A172 (cell line): ENCODE measurements at regions not wholly inside any gene's neighbourhood (a gene's known extent, or its start where the extent isn't known, plus 50 kb on each side); places are given as distances from the start of the nearest gene placed in this dataset.
A peak's percentile ranks its signal among the peaks of the same experiment; 100 is the strongest.
"Not testable (repeated sequence)": the region's sequence is repeated elsewhere in the genome, so short reads cannot be mapped to it uniquely, and the experiment has no call there.

Experiments
- DNase-seq: peaks from one replicate; pipeline ENCODE4 v3.0.0-alpha.2; 2015; ENCODE audit warnings: low spot score

GRCh38 chr6:94698773-94699172 lies 878.6 kb upstream of the MANEA start:
- DNase-seq = no peak

DNA sequence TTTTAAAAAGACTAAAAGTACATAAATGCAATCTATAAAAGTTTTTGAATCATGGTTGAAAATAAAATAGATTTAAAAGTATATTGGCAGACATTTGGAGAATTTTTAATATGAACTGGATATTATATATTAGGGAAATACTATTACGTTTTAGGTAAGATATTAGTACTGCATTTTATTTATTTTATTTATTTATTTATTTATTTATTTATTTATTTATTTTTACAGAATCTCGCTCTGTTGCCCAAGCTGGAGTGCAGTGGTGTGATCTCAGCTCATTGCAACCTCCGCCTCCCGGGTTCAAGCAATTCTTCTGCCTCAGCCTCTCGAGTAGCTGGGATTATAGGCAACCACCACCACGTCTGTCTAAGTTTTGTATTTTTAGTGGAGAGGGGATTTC lies 890.1 kb upstream of the MANEA start:
- DNase-seq = not testable (repeated sequence)

DNA sequence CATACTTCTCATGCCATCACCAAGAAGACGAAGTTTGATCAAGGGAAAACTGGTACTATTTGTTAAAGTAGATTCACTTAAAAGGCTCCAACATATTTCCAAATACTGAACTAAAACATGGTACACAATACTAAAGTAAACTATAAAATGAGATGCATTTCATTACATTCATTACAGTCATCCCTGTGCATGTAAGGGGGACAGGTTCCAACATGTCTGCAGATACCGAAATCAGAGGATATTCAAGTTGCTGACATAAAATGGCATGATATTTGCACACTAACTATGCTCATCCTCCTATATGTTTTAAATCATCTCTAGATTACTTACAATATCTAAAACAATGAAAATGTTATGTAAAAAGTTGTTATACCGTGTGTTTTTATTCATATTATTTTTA lies 893.9 kb upstream of the MANEA start:
- DNase-seq = no peak

DNA sequence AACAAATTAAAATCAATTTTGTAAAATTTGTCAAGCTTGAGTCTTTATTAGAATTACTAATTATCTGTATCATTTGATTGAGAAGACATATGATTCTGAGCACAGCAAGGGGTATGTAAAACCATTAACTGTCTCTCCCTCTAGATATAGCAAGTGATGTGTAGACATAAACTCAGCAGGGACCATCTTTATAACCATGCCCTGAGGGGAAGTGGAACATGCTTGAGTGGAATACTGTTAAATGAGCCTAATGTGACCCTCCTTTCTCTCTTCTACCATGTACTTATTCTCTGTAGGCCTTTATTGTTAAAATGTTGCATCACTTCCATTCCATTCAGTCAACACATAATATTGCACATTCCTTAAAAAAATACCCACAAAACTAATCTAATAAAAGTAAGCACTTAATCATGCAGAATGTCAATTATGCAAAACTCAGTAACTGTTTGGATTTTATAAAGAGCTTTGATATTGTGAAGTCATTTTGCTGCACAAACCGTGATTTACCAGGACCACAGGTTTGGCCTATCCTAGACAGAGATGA lies 896.6 kb upstream of the MANEA start:
- DNase-seq = no peak

DNA sequence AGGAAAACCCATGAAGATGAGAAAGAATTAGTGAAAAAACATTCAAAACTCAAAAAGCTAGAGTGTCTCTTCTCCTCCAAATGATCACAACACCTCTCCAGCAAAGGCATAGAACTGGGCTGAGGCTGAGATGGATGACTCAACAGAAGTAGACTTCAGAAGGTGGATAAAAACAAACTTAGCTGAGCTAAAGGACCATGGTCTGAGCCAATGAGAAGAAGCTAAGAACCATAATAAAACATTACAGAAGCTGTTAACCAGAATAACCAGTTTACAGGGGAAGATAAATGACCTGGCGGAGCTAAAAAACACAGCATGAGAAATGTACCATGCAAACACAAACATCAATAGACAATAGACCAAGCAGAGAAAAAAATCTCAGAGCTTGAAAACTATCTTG lies 904.1 kb upstream of the MANEA start:
- DNase-seq = no peak

DNA sequence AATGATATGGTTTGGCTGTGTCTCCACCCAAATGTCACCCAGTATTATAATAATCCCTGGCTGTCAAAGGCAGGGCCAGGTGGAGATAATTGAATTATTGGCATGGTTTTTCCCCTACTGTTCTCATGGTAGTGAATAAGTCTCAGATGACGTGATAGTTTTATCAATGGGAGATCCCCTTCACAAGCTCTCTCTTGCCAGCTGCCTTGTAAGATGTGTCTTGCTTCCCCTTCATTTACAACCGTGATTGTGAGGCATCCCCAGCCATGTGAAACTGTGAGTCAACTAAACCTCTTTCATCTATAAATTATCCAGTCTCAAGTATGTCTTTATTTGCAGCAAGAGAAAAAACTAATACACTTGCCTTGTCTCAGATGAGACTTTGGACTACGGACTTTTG lies 907.3 kb upstream of the MANEA start:
- no peak for DNase-seq

- DNase-seq = no peak
These were observed 908.5 kb upstream of the MANEA start for GRCh38 chr6:94668876-94669275.

GRCh38 chr6:94658929-94659328 lies 918.4 kb upstream of the MANEA start:
- DNase-seq = no peak

DNA sequence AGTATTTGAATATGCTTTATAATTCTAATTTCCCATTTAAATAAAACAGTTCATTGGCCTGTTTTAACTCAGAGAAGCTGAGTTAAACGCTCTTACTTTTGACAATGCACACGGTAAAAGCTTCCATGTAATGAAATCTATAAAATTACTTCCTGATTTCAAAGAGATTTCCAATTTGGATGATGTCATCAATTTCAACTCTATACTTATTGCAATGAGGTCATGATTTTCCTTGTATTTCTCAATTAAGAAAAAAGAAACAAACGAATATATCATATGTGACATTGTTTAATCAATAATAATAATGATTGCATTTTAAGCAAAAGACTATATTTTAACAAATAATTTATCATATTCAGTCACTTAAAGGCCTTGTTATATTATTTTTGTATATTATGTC lies 926.1 kb upstream of the MANEA start:
- no peak for DNase-seq

- DNase-seq = no peak
These were observed 932.1 kb upstream of the MANEA start for GRCh38 chr6:94645191-94645590.

DNA sequence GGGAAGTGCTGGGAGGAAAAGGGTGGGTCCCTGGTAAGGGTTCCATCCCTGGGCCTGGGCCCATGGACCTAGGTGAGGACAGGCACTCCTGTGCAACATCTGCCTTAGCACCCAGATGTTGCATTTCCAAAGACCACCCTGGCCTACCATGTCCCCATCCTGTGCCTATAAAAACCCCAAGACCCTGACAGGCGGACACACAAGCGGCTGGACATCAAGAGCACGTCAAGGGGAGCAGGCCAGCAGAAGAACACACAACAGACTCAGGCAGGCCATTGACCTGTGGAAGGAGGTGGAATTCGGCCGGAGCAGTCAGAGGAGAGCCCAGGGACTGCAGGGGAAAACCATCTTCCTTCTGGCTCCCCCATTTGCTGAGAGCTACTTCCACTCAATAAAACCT lies 937.8 kb upstream of the MANEA start:
- no peak for DNase-seq

GRCh38 chr6:94636780-94637385 lies 940.5 kb upstream of the MANEA start:
- DNase-seq = peak; percentile 14

- DNase-seq = no peak
These were observed 953.7 kb upstream of the MANEA start for GRCh38 chr6:94623586-94623985.

GRCh38 chr6:94622783-94623182 lies 954.6 kb upstream of the MANEA start:
- no peak for DNase-seq

DNA sequence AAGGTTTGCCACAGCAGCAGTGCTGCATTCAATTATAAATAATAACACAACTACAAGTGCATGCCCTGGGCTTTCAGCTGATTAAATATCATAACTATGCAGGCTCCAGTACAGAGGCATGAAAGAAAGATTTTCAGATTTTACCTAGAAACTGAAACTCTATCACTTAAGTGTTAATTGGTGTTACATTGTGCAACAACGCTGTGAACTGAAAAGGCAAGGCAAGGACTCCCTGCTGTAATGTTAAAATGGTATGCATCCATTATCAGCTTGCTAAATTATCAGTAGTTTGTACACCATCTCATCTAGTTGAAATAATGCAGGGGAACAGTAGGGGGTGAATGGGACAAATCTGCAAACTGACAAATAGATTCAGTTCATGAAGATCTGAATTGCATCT lies 976.7 kb upstream of the MANEA start:
- no peak for DNase-seq

GRCh38 chr6:94597487-94597886 lies 979.8 kb upstream of the MANEA start:
- DNase-seq = no peak

DNA sequence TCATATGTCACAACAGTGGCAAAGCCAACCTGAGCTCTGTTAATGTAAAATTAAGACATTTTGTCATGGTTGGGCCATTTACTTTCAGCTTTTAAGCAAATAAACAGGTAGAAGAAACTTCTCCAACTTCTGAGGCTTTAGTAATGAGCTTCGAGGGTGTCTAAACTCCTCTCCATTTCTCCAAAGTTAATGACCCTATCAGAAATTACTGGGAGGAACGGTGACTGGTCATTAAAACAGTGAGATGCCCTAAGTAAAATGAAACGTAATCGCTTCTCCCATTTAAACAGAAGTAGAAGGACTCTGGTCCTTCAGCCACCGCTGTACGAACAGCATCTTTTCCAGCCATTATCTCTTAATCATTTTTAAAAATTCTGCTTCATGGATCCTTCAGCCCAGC lies 986.9 kb upstream of the MANEA start:
- DNase-seq = no peak

DNA sequence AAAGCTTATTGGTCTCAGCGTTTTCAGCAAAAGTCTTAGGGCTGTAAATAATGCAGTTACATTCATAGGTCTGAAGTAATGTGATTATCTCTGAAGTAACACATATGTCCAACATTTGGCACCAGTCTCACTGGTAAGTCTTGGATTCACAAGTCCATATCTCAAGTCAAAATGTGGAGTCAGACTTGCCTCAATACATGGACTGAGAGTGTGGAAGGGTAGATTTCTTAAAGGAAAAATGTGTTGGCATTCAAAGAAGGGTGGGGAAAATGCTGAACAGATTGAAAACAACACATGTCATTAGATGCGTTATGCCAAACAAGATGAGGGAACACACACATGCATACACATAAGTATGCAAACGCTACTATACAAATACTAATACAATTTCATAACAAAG lies 989.0 kb upstream of the MANEA start:
- no peak for DNase-seq

- DNase-seq = no peak
These were observed 993.1 kb upstream of the MANEA start for GRCh38 chr6:94584211-94584610.

DNA sequence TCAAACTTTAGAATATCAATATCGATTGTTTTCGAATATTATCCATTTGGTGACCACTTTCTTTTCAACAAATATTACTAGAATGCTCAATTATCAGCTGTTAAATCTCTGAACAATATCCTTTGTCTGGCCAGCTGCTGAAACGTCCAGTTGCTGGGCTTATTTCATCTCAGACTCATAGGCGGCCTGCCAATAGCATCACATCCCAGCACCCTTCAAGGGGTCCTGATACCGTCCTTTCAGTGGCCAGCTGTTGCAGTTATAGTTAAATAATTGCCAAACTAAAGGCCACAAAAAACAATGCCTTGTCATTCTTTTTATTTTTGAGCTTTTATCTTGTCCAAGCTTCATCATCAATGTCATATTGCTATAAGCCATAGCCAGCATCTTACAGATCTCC lies 1006.8 kb upstream of the MANEA start:
- no peak for DNase-seq

DNA sequence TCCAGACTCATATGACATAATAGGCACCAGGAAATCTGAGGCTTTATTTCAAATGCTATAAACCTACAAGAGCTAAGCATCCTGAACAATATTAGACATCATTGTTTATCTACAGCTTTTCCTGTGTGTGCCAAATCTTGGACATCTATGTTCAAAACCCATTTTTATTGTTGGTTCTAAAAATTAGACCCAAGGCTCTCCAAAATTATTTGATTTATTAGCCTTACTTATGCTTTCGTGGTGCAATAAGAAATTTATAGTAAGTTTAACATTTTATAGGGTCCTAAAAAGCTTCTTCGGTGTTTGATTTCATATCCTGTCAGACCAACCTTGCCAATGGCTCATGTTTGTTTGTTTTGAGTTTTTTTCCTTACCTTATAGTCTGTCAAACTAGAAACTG lies 1014.5 kb upstream of the MANEA start:
- no peak for DNase-seq

GRCh38 chr6:94559829-94560537 lies 1017.4 kb upstream of the MANEA start:
- DNase-seq = no peak

DNA sequence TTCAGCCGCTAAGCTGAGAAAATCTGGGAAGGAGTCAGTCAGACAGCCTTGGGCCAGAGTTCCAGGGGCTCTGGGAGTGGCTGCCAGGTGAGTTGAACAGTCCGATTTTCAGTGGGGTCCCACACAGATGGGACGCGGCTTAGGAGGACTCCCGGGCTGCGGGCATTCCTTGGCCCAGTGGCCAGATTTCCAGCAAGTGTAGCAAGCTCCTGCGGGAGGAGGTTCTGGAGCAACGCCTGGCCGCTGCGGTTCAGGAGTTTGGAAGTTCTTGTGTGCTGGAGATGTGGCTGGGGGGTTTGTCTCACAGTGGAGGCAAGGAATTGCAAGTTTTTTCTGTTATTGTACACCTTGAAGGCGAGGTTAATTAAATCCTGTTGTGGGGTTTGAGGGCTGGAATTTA lies 1020.1 kb upstream of the MANEA start:
- not testable (repeated sequence) for DNase-seq

GRCh38 chr6:94548201-94548600 lies 1029.1 kb upstream of the MANEA start:
- DNase-seq = no peak
